GM23248 (cell line): ENCODE measurements at regions not wholly inside any gene's neighbourhood (a gene's known extent, or its start where the extent isn't known, plus 50 kb on each side); places are given as distances from the start of the nearest gene placed in this dataset.

ENCODE experiments used
- EZH2 ChIP-seq: fragments of 200-600 bp; sonication (generic); IDR thresholded peaks from 2 replicates; pipeline ENCODE4 v1.6.1; 2018; ENCODE audit warnings: antibody characterized with exemption, mild to moderate bottlenecking; ENCODE audit not compliant: insufficient read depth, poor library complexity, severe bottlenecking
- EZH2phosphoT487 ChIP-seq: fragments of 200-600 bp; sonication (generic); IDR thresholded peaks from 2 replicates; pipeline ENCODE4 v1.6.1; 2018; ENCODE audit warnings: antibody characterized with exemption, moderate library complexity, mild to moderate bottlenecking, low read depth; ENCODE audit not compliant: insufficient read depth

DNA sequence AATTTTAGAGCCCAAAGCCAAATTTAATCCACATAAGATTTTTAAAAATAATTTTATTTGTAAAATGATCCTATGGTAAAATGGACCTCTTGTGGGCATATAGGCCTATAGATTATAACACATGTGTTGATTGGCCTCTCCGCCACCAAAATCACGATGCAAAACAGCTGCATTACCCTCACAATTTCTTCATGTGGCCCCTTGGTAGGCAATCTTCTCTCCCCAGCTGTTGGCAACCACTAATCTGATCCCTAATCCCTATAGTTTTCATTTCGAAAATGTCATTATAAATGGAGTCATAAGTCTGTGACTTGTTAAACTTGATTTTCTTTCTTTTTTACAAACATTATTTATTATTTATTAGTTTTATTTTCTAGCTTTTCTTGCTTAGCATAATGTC is 263.9 kb upstream of the SULF2 start:
- TF ChIP-seq EZH2phosphoT487 (no peak), EZH2 (no peak)
